CD4-positive, alpha-beta T cell treated with Interleukin-4 for 1 hour (primary cell): ENCODE measurements at regions not wholly inside any gene's neighbourhood (a gene's known extent, or its start where the extent isn't known, plus 50 kb on each side); places are given as distances from the start of the nearest gene placed in this dataset.
"Not testable (repeated sequence)": the region's sequence is repeated elsewhere in the genome, so short reads cannot be mapped to it uniquely, and the experiment has no call there.

Source experiments
- DNase-seq, 2 donors: peaks; one replicate each; pipeline ENCODE4 v3.0.0-alpha.2; 2020 to 2022

- no peak for DNase-seq
Observed at GRCh38 chr4:132384709-132385108, 764.4 kb upstream of the PCDH10 start.

DNA sequence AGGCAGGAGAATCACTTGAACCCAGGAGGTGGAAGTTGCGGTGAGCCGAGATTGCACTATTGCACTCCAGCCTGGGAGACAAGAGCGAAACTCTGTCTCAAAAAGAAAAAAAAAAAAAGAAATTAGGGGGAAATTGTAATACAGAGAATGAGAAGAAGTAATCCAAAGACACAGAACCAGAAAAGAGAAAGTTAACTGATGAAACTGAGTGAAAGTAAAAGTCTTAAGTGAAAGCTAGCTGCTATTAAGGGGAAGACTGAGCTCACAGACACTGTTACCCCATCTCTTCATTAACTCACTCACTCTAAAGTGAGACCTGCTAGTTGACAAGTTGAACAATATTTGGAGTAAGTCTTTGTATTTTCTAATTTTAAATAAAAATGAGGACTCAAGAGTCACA, 763.0 kb upstream of the PCDH10 start:
- DNase-seq, result no peak

GRCh38 chr4:132387060-132387459, 762.0 kb upstream of the PCDH10 start:
- no peak for DNase-seq

GRCh38 chr4:132395561-132395960, 753.5 kb upstream of the PCDH10 start:
- DNase-seq, result no peak

- no peak for DNase-seq
Observed at GRCh38 chr4:132396636-132397035, 752.5 kb upstream of the PCDH10 start.

GRCh38 chr4:132417220-132417619, 731.9 kb upstream of the PCDH10 start:
- DNase-seq, result no peak

DNA sequence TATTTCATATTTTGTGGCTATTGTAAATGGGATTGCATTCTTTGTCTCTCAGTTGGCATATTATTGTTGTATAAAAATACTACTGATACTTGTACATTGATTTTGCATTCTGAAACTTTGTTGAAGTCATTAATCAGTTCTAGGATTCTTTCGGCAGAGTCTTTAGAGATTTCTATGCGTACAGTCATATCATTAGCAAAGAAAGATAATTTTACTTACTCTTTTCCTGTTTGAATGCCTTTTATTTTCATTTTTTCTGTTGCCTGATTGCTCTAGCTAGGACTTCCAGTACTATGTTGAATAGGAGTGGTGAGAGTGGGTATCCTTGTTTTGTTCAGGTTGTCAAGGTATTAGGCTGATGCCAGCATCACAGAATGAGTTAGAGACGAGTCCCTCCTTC, 722.0 kb upstream of the PCDH10 start:
- DNase-seq, result no peak

DNA sequence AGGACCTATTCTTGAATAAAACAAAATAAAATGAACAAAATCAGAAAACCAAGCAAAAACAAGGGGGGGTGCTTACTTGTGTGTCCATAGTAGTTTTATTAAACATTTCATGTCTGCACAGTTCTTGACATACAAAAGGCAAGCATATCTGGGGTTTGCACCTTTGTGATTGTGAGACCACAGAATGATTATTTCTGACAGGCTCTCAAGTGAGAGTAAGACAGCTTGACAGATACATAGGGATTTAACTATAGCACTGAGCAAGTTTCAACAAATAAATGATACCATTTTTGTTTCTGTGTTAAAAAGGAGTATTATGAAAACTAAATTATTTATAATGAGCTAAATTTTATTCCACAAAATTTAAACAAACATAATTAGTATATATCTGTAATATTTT, 712.0 kb upstream of the PCDH10 start:
- DNase-seq, result no peak

DNA sequence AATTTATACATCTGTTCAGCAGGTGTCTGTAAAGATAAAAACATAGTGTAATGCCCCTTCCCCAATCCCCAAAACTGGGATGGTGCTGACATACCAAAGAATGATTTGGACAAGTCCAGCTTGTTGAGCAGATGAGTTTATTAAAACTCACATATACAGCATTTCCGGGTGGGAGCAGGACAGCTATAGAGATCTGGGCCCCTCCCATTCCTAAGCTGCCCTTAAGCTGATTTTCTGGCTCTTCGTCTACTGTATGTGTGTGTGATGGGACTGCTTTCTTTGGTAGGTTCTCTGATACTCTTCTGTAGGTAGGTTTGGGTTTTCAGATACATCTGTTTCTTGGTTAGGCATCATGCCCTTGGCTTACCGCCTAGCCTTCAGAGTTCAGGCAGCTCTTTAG, 703.7 kb upstream of the PCDH10 start:
- no peak for DNase-seq

GRCh38 chr4:132457987-132458386, 691.1 kb upstream of the PCDH10 start:
- DNase-seq, result not testable (repeated sequence)

- DNase-seq, result no peak
Observed at GRCh38 chr4:132479543-132479942, 669.6 kb upstream of the PCDH10 start.

- no peak for DNase-seq
Observed at GRCh38 chr4:132488555-132488954, 660.5 kb upstream of the PCDH10 start.

GRCh38 chr4:132493476-132493875, 655.6 kb upstream of the PCDH10 start:
- DNase-seq, result no peak

- DNase-seq, result not testable (repeated sequence)
Observed at GRCh38 chr4:132495267-132495812, 653.8 kb upstream of the PCDH10 start.

- DNase-seq, result no peak
Observed at GRCh38 chr4:132498215-132498614, 650.9 kb upstream of the PCDH10 start.

DNA sequence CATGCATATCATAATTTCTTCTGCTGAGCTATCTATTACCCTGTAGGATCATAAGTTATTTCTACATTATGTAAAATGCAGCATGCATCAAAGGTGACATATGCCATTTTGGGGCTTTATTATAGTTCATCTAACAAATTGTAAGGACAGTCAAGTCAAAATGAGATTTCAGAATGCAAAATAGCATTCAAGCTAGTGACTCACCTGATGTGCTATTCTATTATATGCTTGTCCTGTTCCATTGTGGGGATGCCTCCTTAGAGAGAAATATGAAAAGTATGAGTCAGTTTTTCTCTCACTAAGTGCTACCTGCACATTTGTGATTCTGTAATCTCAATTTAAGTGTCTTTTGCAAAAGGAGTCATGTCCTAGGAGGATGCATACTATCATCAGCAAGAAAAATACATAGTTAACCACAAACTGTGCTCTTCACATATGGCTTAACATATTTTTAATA, 647.0 kb upstream of the PCDH10 start:
- no peak for DNase-seq

DNA sequence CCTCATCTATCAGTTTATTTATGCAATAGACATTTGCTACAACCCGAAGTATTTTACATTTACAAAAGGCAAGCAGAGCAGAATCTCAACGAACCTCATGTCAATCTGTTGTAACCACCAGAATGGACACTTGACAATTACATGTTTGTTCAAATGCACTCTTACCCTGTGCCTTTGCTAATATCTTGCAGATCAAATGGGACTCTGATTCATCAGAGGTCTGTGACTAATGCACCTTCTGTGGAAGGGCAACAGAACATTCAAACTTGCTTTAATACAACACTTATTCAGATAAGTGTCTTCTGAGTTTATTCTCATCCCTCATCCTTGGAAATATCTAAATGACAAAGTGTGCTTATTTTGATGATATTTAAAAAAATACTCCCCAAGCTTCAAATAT, 644.7 kb upstream of the PCDH10 start:
- no peak for DNase-seq

DNA sequence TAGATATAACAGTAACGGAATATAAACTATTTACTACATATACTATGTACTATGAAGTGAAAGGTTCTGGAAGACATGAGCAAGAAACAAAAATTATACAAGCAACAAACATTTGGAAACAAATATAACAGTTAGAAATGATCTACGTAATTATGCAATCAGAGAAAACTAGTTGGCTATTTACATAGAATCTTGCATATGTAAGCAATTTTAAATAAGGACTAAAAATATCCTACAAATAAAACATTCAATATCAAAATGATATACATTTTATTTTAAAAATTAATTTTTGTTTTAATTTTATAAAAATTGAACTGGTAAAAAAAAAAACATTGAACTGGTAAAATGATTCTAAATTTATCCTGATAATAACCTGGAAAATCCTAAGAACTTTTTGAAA, 642.5 kb upstream of the PCDH10 start:
- no peak for DNase-seq

DNA sequence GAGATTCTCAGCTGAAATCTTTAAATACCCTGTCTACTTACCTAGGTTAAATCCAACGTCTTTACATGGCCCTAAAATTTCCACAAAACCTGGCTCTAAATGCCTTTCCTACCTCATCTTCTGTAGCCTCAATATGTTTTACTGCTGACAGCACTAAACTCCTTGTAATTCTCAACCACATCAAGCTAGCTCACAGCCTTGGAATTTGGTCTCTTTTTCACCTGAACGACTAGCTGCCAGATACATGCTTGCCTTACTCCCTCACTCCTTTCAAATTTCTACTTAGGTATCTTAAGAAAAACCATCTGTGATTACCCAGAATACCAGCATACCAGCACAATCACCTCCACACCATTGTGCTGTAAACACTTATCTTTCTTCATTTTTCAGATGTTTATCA, 635.6 kb upstream of the PCDH10 start:
- no peak for DNase-seq

DNA sequence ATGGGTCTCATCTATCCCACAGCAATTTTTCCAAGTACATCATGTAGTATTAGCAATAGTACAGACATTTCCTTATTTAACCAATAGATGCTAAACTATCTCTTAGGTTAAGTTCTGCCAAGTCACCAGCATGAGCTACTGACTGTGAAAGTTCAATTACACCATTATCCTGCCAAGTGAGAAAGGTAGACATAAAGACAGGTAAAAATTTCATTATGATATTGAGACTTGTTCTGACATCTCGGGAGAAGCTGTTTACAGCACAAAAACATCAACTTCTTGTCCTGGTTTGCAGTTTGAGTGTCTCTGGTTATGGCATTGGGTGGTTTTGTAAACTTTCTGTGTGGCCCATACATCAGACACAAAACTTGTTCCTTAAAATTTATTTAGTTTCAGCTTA, 622.4 kb upstream of the PCDH10 start:
- no peak for DNase-seq

DNA sequence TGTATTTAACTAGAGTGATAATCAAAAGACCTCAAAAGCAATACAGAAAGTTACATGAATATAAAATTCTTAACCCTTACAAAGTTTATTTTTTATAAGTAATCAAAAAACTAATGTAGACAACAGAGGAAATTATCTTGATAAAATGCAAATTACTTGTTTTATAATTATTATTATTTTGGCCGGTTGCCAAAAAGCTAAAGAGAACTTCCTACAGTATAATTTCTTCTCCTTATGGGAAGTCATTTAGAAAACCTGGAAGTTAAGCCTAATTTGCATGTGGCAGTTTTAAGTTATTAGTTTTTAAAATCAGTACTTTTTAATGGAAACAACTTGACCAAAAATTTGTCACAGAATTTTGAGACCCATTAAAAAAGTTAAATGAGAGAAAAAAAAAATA, 621.3 kb upstream of the PCDH10 start:
- no peak for DNase-seq

DNA sequence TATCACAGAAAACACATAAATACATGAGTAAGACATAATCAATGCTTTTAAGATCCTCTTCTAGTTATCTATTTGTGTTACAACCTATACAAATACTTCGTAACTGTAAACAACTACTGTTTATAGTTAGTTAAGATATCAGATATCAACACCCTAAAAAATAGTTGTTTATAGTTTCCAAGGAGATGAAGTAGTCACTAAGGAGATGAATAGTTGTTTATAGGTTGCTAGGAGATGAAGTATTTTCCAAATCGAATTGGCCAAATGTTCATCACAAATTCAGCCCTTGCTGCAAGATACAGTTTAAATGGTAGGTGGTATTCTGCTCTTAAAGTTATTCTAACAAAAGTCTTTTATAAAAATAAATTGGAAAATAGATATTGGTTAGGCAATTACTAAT, 618.2 kb upstream of the PCDH10 start:
- no peak for DNase-seq

- DNase-seq, result no peak
Observed at GRCh38 chr4:132540268-132540667, 608.8 kb upstream of the PCDH10 start.

GRCh38 chr4:132540797-132541196, 608.3 kb upstream of the PCDH10 start:
- DNase-seq, result no peak

DNA sequence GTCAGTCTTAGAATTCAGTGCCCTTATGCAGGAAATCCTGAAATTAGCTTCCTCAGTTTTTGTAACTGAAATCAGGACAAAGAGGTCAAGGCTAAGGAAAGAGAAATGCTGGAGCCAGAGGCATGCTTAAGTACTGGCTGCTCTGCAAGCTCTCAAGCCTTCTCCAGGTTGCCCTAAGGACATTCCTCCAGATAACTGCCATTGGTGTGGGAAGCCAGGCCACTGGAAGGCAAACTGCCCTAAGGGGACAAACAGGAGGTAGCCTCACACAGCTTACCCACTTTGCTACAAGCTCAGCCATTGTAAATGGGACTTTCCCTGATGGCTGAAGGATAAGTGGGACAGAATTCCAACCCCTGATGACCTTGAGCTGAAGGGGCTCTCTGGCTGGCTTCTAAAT, 606.9 kb upstream of the PCDH10 start:
- DNase-seq, result no peak

DNA sequence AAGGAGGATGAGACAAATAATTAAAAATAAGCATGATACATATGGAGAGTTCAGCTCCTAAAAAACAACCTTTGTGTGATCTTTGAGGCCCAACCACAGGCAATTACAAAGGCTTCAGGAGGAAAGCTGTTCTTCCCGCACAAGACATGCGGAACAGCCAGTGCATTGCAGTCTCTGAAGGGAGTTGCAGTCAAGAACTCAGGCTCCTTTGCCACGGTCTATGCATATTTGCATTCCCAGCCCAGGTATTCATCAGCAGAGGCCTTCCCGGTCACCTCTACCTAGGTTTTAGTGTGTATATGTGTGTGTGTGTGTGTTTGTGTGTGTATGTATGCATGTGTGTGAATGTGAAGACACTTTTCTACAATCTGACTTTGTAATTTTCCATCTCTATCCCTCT, 600.6 kb upstream of the PCDH10 start:
- DNase-seq, result no peak
